Endothelial cell (in vitro differentiated cells): ENCODE measurements at regions not wholly inside any gene's neighbourhood (a gene's known extent, or its start where the extent isn't known, plus 50 kb on each side); places are given as distances from the start of the nearest gene placed in this dataset.

Experiments
- DNase-seq: peaks from one replicate; pipeline ENCODE4 v3.0.0; 2021; ENCODE audit warnings: low spot score
- H3K27ac Mint-ChIP-seq: one replicate; pipeline ENCODE4 v1.8.0; 2021; ENCODE audit warnings: mixed read lengths, inconsistent platforms; ENCODE audit not compliant: unreplicated experiment
- H3K27me3 Mint-ChIP-seq: one replicate; pipeline ENCODE4 v1.8.0; 2021; ENCODE audit warnings: mild to moderate bottlenecking, moderate library complexity, mixed read lengths, inconsistent platforms; ENCODE audit not compliant: unreplicated experiment
- H3K36me3 Mint-ChIP-seq: one replicate; pipeline ENCODE4 v1.8.0; 2021; ENCODE audit warnings: mild to moderate bottlenecking, low read depth, mixed read lengths, inconsistent platforms; ENCODE audit not compliant: unreplicated experiment
- H3K4me1 Mint-ChIP-seq: one replicate; pipeline ENCODE4 v1.8.0; 2021; ENCODE audit warnings: mild to moderate bottlenecking, mixed read lengths, inconsistent platforms; ENCODE audit not compliant: unreplicated experiment
- H3K4me3 Mint-ChIP-seq: one replicate; pipeline ENCODE4 v1.8.0; 2021; ENCODE audit warnings: mild to moderate bottlenecking, mixed read lengths, inconsistent platforms; ENCODE audit not compliant: unreplicated experiment
- H3K9me3 Mint-ChIP-seq: one replicate; pipeline ENCODE4 v1.8.0; 2021; ENCODE audit warnings: mixed read lengths, inconsistent platforms; ENCODE audit not compliant: unreplicated experiment
- TF ChIP-seq, protein P1 (sequence below): fragments of 200-600 bp; sonication (generic); IDR thresholded peaks from one replicate; pipeline ENCODE4 v1.5.0; 2021; ENCODE audit warnings: antibody characterized with exemption; ENCODE audit not compliant: unreplicated experiment

DNA sequence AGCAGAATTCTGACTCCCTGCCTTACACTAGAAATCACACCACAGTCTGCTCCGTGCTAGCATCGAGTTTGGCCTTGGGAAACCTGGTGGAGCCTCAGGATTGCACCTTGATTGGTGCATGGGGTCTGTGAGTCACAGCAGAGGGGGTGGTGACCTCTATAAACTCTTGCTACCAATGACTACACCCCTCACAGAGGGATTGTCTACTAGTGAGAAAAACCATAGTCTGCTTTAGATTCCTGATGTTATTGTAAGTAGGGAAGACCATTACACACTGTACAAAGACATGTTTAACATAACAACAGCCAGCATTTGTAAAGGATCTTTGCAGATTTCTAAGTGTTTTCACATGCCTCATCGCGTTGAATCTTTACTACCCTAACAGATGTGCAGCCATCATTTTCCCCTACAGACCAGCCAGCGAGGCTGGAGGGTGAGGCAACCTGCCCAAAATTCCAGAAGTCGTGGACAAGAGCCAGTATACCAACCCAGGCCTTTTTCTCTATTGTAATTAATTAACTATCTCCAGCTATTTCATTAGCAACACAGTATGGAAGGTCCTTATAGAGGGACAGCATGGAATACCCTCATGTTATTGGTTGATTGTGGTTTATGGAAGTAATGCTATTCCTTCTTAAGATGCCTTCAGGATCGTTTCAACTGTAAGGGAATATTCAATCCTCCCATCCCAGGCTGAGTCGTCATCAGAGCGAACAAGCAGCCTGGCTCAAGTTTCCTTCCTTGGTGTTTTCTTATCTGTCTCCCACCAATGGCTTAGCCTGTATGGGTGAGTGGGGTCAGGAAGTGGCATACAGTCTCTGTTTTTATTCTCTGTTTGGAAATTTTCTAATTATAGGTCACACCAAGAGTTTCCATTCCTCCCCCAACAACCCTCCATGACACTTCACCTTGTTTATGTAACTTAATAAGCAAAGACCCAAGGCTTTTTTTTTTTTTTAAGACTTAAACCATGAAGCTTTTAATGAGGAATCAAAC lies 55.9 kb upstream of the KDR start:
- Mint-ChIP-seq H3K27ac (peak overlapping the region; percentile 85), H3K36me3 (peaks cover 12% of the 10 kb centered on the region), H3K27me3 (peaks cover 7% of the 10 kb centered on the region), H3K4me3 (no peak overlapping the region), H3K9me3 (no peaks in the 10 kb centered on the region), H3K4me1 (peaks cover 80% of the 10 kb centered on the region)
- TF ChIP-seq, protein P1, sequence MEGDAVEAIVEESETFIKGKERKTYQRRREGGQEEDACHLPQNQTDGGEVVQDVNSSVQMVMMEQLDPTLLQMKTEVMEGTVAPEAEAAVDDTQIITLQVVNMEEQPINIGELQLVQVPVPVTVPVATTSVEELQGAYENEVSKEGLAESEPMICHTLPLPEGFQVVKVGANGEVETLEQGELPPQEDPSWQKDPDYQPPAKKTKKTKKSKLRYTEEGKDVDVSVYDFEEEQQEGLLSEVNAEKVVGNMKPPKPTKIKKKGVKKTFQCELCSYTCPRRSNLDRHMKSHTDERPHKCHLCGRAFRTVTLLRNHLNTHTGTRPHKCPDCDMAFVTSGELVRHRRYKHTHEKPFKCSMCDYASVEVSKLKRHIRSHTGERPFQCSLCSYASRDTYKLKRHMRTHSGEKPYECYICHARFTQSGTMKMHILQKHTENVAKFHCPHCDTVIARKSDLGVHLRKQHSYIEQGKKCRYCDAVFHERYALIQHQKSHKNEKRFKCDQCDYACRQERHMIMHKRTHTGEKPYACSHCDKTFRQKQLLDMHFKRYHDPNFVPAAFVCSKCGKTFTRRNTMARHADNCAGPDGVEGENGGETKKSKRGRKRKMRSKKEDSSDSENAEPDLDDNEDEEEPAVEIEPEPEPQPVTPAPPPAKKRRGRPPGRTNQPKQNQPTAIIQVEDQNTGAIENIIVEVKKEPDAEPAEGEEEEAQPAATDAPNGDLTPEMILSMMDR = no peak
- DNase-seq = no peak

DNA sequence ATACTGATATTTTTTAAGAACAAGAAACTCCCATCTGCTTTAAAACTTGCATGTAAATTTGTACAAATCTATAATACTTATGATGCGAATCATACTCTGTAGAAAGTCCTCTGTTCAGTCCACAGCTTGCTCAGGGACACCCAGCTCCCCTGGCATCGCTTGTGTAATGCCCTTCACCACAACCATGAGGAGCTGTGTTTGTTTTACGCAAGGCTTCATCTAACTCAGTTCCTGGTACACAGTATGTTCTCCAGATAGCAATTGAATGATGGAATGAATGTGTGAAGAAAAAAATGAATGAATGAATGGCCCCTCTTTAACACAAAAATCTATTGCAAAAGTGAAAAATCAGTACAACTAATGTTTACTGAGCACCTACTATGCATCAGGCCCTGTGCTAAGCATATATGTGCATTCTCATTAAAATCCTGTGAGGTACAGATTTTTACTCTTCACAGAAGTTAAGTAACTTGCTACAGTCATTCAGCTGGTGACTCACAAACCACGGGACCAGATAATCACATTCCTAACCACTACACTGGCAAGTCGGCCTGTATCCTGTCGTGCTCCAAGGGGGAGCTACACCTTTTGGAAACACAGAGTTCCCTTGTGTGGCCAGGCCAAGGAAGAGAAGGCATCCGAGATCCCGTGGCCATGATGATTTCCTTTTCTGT lies 58.7 kb upstream of the KDR start:
- Mint-ChIP-seq H3K36me3 (peaks cover 12% of the 10 kb centered on the region), H3K27ac (peak overlapping the region; percentile 70), H3K4me3 (no peak overlapping the region), H3K9me3 (no peaks in the 10 kb centered on the region), H3K4me1 (peaks cover 80% of the 10 kb centered on the region), H3K27me3 (peaks cover 6% of the 10 kb centered on the region)
- TF ChIP-seq, protein P1 = no peak
- no peak for DNase-seq

- Mint-ChIP-seq H3K27me3 (peaks cover 6% of the 10 kb centered on the region), H3K4me1 (peaks cover 82% of the 10 kb centered on the region), H3K9me3 (no peaks in the 10 kb centered on the region), H3K4me3 (peak overlapping the region; percentile 52), H3K27ac (peak overlapping the region; percentile 70), H3K36me3 (peaks cover 12% of the 10 kb centered on the region)
- TF ChIP-seq, protein P1 = peak; percentile 26
- DNase-seq = no peak
Observed at GRCh38 chr4:55184600-55185523, 59.5 kb upstream of the KDR start.

DNA sequence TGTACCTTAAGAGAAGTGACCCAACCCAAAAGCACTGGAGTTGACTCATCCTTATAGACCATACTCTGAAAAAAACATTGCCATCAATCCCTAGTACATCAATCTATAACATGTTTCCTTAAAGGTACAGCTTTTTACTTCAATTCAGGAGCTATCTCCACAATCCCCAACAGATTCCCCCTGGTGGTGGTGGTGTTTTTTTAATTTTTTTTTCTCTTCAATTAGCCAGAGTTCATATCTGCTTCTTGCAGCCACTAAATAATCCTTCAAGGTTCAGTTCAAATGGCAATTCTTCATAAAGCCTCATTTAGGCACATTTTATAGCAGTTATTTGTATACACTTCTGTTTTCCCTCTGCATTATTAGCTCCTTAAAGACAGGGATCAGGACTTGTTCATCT lies 60.7 kb upstream of the KDR start:
- Mint-ChIP-seq H3K9me3 (no peaks in the 10 kb centered on the region), H3K36me3 (peaks cover 12% of the 10 kb centered on the region), H3K27me3 (peaks cover 8% of the 10 kb centered on the region), H3K4me1 (peaks cover 76% of the 10 kb centered on the region), H3K27ac (peak overlapping the region; percentile 97), H3K4me3 (peak overlapping the region; percentile 17)
- TF ChIP-seq, protein P1 = peak; percentile 51
- DNase-seq = no peak
